Suppressor macrophage treated with lipopolysaccharide for 1 hour (primary cell): ENCODE measurements at regions not wholly inside any gene's neighbourhood (a gene's known extent, or its start where the extent isn't known, plus 50 kb on each side); places are given as distances from the start of the nearest gene placed in this dataset.
A peak's percentile ranks its signal among the peaks of the same experiment; 100 is the strongest.
"Not testable (repeated sequence)": the region's sequence is repeated elsewhere in the genome, so short reads cannot be mapped to it uniquely, and the experiment has no call there.

Experiments used
- DNase-seq, 3 donors: peaks; one replicate each; pipeline ENCODE4 v3.0.0-alpha.2; 2020 to 2022

DNA sequence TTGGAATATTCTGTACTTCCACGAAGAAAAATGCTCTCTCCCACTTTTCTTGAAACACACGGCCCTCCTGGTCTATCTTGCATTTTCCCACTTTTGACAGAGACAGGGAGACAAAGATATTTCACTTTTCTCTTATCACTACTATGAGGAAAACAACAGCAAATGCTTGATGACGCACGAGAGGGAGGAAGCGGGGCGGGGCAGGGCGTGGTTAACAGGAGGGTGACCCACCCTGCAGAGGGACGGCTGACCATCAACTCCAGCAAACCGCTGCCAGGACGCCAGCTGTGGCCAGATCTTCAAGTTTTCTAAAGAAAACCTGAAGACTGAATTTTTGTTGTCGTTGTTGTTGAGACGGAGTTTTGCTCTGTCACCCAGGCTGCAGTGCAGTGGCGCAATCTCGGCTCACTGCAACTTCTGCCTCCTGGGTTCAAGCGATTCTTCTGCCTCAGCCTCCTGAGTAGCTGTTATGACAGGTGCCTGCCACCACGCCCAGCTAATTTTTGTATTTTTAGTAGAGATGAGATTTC, 63.8 kb downstream of the NSUN5 start:
- DNase-seq = not testable (repeated sequence)

DNA sequence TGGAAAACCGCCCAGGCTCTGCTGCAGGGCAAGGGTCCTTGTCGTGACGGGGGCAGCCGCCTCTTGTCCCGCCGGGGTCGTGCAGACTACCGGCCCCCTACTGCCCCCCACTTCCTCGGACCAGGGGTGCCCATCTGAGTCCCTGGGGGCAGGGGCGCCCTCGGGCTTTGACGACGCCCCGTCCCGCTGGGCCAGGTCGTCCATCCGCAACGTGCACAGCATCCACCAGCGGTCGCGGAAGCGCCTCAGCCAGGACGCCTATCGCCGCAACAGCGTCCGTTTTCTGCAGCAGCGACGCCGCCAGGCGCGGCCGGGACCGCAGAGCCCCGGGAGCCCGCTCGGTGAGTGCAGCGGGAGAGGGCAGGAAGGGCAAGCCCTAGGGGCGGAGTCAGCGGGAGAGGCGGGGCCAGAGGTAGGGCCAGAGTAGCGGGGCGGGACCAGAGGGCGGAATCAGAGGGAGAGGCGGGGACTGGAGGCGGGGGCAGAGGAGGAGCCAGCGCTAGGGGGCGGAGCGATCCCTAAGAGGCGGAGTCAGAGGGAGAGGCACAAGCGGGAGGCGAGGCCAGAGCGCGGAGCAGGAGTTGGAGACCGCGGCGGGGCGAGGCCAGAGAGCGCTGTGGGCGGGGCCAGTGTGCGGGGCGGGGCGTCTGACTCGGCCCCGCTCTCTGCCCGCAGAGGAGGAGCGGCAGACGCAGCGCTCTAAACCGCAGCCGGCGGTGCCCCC, 73.5 kb downstream of the NSUN5 start:
- not testable (repeated sequence) for DNase-seq

DNA sequence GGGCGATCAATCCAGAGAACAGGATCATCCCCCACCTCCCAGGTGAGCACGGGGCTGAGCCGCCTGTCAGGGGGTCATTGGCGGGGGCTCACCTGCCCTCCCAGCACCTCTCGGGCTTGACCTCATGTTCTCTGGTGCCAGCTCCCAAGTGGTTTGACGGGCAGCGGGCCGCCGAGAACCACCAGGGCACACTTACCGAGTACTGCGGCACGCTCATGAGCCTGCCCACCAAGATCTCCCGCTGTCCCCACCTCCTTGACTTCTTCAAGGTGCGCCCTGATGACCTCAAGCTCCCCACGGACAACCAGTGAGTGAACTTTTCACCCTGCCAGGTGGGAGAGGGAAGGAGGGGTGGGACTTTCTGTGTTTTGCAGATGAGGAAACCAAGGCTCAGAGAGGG, 82.9 kb downstream of the NSUN5 start:
- DNase-seq = peak in 1 of 3 donors; percentile 3

DNA sequence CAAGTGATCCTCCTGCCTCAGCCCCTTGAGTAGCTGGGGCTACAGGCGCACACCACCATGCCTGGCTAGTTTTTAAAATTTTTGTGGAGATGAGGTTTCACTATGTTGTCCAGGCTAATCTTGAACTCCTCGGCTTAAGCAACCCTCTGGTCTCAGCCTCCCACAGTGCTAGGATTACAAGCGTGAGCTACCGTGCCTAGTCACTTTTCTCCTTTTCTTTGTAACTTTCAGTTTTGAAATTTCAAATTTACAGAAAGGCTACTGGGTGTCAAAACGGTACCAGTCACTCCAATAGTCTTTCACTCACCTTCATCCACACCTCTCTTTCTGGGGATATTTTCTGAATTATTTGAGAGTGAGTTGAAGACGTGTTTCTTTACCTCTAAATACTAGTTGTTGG, 86.9 kb downstream of the NSUN5 start:
- not testable (repeated sequence) for DNase-seq

DNA sequence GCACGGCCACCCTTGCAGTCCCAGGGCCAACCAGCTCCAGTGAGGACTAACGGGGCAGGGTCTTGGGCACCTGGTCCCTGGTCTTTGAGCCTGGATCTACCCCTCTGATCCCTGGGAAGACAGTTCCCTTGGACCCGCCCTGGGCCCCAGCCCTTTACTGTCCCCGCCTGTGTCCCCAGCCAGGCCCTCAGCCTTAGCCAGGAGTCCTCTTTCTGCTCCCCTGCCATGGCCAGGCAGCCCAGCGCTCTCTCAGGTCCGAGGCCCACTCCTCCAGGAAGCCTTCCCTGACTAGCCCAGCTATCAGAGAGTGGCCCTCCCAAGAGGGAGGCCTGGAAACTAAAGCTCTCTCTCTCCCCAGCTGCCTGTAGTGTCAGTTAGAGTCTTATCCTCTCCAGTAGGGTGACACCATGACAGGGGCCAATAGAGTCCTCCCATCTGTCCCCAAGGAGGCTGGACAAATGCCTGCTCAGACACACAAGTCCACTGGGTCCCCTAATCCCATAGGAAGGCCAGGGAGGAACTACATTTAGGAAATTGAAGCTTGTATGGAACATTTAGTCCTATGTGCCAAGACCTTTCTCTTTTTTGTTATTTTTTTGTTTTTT, 87.8 kb downstream of the NSUN5 start:
- not testable (repeated sequence) for DNase-seq

DNA sequence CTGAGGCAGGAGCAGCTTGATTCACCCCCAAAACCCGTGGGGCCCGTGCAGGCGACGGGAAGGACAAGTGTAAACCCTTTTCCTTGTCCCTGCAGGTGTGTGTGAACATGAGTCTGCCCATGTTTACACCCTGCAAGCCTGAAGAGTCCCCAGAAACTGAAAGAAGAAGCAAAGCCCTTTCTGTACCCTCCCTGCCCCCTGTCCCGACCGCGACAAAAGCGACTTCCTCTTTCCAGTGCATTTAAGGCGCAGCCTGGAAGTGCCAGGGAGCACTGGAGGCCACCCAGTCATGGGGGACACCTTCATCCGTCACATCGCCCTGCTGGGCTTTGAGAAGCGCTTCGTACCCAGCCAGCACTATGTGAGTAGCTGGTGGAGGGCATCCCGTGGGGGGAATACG, 88.3 kb downstream of the NSUN5 start:
- DNase-seq = not testable (repeated sequence)

DNA sequence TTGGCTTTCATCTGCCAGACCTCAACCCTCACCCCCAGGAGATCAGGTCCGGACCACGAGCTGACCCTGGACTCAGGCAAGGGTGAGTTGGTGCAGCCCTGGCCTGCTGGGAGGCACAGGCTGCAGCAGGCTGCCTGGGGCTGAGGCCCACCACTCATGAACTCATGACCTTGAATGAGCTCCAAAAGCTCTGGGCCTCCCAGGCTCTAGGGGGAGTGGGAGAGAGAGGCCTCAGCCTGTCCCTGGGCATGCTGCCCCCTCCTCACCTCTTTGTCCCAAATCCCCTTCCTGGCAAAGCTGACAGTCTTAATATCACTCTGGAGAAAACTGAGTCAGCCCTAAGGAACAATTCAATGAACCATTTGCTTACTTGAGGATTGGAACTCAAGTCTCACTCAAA, 89.8 kb downstream of the NSUN5 start:
- not testable (repeated sequence) for DNase-seq

DNA sequence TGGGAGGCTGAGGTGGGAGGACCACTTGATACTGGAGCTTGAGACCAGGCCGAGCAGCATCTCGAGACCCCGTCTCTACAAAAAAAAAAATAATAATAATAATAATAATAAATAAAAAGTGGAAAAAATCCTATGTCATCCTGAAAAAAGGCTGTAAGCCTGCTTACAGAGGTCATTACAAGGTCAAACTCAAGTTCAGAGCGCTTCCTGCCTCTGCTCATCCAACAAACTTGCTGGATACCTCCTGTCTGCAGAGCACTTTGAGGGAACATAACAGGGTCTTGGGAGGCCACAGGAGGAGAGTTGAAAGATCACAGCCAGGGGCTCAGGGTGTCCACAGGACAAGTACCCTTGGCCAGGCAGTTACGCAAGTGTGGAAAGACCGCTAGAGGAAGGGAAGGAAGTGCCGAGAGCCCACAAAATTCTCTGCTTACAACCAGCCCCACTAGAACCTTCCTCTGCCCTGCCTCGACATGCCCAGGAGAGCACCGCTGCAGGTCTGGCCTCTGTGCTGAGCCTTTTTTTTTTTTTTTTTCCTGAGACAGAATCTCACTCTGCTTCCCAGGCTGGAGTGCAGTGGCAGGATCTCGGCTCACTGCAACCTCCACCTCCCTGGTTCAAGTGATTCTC, 92.5 kb downstream of the NSUN5 start:
- DNase-seq = not testable (repeated sequence)

DNA sequence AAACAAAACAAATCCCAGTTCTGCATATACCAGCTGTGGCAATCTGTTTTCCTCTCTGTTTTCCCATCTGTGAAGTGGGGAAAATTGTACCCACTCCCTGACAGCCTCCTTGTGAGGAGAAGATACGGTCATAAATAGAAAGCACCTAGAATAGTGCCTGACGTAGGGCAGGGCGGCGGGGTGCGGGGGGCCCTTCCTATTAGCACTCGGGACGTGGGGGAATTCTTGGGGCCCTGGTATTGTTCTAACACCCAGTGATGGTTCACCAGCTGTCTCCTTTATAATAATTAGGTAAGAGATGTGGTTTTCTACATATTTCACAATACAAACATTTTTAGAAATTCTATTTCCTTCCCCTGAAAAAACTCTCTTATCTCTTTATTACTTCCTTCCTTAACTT, 93.4 kb downstream of the NSUN5 start:
- DNase-seq = not testable (repeated sequence)

DNA sequence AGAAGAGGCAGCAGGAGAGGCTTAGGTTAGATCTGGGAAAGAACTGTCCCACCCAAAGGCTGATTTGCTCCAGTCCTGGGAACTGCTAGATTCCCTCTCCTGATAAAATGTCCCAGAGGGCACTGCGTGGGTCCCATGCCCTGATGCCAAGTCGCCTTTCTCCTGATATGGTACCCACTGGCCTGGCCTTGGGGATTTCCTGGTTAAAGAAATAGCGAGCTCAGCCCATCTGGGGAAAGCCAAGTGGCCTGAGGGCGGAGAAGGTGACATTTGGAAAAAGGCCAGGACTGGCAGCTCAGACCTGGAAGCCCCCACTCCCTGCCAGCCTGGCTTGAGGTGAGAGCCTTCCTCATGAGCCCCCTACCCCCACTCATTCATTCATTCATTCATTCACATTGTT, 94.2 kb downstream of the NSUN5 start:
- DNase-seq = peak in 2 of 3 donors; percentile 68 to 81

DNA sequence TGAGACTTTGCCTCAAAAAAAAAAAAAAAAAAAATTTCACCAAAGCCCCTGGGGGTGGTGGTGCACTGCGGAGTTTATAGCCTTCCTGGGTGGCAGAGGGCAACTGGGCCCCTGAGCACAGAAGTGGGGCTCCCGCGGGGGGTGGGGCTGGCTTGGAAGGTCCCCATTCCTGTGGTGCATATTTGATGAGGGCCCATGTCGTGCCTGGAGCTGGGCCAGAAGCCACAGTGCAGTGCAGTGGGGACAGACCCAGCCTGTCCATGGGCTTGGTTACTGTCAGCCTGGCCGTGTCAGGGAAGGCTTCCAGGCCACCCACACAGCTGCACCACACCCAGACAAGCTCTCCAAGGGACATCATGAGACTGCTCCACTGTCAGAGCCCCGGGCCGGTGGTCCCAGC, 95.5 kb downstream of the NSUN5 start:
- DNase-seq = not testable (repeated sequence)

DNA sequence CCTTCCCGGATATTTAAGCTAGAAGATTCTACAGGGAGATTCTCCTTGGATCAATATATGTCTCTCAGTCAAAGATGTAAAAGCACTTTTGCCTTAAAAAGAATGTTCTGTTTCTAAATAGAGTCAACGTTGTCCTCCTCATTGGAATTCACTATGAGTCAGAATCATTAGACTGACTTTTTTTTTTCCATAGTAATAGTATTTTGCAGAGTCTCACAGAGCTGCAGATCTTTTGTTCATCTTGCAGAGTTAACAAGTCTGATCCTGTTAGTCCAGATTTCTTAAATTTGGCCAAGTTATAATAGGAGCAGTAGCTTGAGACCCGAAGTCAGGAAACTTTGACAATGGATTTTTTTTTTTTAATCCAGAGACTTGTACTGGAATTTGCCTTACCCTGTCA, 103.0 kb downstream of the NSUN5 start:
- not testable (repeated sequence) for DNase-seq

DNA sequence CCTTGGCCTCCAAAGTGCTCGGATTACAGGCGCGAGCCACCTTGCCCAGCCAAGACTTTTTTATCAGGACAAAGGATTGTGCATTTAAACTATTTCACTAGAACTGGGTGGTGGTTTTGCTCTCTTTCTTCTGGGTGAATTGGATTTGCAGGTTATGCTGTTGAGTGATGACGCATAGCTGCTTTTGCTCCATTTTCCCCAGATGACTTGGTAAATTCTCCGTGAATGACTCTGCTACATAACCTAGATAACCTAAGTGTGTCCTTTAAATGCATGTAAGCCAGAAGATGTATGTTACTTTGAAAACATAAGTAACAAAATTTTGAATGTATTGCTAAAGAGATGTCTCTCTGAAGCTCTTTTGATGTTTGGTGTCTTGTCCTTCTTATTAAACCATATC, 103.7 kb downstream of the NSUN5 start:
- peak; percentile 0 to 19 (median 6) for DNase-seq

DNA sequence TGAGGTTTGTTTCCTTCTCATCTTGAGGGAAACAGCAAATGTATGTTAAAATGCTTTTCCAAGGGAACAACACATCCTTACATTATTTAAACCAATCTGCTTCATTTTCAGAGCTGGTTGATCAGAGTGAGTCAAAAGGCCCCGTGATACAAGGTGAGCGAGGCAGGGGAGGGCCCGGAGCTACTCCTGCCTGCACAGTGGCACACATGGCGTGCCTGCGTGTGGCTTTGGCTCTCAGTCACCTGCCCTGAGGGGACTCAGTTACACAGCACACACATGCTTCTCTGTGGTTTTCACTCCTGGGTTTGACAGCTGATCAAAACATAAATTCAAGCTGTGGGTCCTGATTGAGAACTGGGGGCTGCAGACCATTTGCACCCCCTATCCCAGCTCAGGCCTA, 105.3 kb downstream of the NSUN5 start:
- not testable (repeated sequence) for DNase-seq

DNA sequence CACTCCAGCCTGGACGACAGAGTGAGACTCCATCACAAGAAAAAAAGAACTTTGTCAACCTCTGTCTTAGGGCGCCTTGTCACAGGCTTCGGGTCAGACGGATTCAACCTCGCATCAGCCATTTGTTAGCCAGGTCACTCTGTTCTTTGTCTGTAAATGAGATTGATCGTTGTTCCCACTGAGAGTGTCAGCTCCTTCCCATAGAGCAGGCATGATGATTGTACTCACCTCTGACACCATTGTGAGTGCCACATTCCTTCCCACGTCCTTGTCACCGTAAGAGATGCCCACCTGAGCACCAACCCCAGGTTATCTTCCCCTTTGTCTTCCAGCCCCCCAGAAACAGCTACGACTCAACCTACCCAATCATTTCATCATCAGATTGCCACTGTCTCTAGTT, 107.4 kb downstream of the NSUN5 start:
- not testable (repeated sequence) for DNase-seq

DNA sequence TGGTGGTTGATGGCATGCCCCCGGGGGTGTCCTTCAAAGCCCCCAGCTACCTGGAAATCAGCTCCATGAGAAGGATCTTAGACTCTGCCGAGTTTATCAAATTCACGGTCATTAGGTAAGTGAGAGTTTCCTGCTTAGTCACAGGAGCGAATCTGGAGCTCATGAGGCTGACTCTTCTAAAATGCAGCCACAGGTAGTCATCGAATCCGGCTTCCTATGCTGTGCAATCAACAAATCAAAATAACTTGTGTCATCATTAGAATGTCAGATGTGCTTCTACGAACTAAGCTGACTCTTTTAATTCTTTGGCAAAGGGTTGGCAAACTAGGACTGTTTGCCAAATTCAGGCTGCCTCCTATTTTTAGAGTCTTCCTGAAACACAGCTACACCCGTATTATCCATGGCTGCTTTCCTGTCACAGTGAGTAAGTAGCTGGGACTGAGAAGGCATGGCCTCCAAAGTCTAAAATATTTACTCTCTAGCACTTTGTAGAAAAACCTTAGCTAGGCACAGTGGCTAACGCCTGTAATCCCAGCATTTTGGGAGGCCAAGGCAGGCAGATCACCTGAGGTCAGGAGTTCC, 108.0 kb downstream of the NSUN5 start:
- DNase-seq = not testable (repeated sequence)

DNA sequence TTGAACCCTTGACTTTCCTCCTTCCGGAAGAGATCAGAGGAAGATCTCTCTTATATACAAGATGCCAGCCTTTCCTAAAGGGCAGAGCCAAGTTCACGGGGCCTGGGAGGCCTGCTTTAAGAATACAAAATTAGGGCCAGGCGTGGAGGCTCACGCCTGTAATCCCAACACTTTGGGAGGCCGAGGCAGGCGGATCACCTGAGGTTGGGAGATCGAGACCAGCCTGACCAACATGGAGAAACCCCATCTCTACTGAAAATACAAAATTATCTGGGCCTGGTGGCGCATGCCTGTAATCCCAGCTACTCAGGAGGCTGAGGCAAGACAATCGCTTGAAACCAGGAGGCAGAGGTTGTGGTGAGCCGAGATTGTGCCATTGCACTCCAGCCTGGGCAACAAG, 108.2 kb upstream of the SPDYE9 start:
- DNase-seq = not testable (repeated sequence)

DNA sequence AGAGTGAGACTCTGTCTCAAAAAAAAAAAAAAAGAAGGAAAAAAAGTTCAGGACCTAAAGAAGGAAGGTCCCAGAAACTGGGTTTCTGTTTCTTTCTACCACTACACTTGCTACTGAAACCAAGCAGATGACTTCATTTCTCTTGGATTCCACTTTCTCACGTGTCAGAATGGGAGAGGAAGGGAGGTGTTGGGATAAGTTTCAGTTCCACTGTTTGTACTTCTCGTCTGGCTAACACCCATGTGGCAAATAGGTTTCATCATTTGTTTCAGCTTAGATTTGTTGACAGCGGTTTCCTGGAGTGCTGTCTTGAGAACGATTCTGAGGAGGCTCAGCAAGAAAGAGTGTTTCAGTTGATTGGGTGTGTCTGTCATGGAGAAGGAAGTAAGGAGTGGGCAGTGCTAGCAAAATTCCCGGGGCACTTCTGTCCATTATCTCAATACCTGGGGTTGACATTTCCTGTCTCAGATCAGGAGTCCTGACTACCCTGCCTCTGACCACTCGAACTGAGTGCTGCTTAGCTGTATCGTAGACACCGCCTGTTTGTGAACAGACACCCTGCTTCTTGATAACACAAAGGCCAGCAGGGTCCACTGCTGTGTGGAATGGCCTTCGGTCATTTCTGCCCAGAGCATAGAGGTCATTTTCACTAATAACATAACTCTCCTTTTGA, 104.8 kb upstream of the SPDYE9 start:
- not testable (repeated sequence) for DNase-seq

DNA sequence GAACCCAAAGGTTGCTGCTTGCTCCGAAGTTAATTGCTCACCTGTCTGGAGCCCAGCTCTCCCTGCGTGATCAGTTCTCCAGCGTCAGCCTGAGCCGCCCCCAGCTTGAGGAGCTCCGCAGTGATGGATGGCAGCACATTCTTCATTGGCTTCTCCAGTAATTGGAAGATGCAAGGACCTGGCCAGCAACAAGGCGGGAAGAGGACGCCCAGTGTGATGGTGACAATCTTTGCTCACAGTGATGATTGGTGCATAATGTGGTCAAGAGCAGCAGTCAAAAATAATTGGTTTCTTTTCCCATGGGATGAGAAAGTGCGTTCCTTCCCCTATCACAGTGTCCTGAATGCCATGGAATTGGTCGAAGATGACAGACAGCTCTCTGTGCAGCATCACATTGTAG, 102.4 kb upstream of the SPDYE9 start:
- not testable (repeated sequence) for DNase-seq

DNA sequence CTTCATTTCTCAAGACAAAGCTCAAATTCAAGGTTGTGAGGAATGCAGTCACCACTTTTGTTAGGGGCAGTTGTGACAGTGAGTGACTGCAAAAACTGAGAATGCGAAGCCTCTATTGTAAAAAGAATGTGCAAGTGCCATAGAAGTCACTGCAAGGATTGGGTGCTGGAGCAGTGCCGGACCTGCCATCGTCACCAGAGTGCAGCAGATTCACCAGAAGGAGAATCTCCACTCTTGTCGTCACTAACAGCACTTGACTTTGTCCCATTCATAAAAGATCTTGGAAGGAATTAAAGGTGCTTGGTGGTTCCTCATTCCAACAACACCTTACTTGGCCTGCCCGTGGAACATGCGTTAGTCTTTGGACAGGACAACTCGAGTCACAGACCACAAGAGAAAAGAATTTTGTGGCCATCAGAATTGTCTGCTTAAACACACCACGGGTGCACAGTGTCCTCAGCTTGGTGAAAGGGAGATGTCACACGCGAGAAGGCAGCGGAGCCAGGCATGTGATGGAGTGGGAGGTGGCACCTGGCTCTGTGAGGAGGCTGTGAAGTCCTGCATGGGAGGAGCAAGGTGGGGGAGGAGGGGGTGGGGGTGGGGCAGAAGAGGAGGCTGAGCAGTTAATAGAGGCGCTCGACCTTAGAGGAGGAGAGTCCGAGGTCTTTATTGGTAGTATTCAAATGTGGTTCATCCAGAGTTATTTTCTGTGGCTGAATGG, 100.9 kb upstream of the SPDYE9 start:
- DNase-seq = not testable (repeated sequence)

DNA sequence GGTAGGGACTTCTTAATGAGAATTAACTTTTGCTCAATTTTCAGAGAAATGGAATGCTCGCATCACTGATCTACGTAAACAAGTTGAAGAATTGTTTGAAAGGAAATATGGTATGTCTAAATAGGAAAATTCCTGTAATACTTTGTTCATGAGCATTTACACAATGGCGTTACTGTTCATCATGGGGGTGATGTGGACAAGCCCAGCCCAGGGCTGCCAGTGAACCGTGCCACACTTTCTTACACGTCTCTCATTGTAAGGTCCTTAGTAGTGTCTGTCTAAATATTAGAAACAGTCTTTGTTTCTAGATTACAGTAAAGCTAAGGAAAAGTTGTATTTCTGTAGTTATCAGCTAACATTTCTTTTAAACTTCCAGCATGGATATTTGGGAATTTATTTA, 91.0 kb upstream of the SPDYE9 start:
- not testable (repeated sequence) for DNase-seq

DNA sequence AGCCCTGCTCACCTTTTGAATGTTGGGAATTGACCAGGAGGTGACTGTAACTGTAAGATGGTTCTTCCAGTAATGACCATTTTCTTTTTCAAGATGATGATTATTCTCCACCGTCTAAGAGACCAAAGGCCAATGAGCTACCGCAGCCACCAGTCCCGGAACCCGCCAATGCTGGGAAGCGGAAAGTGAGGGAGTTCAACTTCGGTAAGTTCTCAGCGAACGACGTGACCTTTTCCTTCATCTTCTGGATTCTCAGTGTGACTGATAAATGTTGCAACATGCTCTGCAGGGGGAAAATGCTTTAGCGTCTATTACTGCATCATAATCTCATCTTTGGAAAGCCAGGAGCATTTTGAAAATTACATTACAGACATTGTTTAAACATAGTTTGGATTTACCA, 89.5 kb upstream of the SPDYE9 start:
- not testable (repeated sequence) for DNase-seq
